Fibroblast of skin of abdomen (primary cell): ENCODE measurements at regions not wholly inside any gene's neighbourhood (a gene's known extent, or its start where the extent isn't known, plus 50 kb on each side); places are given as distances from the start of the nearest gene placed in this dataset.
"Not testable (repeated sequence)": the region's sequence is repeated elsewhere in the genome, so short reads cannot be mapped to it uniquely, and the experiment has no call there.

ENCODE experiments used
- DNase-seq: peaks from one replicate; pipeline ENCODE4 v3.0.0-alpha.2; 2013

GRCh38 chr1:228869312-228869824, 134.1 kb downstream of the RHOU start:
- no peak for DNase-seq

DNA sequence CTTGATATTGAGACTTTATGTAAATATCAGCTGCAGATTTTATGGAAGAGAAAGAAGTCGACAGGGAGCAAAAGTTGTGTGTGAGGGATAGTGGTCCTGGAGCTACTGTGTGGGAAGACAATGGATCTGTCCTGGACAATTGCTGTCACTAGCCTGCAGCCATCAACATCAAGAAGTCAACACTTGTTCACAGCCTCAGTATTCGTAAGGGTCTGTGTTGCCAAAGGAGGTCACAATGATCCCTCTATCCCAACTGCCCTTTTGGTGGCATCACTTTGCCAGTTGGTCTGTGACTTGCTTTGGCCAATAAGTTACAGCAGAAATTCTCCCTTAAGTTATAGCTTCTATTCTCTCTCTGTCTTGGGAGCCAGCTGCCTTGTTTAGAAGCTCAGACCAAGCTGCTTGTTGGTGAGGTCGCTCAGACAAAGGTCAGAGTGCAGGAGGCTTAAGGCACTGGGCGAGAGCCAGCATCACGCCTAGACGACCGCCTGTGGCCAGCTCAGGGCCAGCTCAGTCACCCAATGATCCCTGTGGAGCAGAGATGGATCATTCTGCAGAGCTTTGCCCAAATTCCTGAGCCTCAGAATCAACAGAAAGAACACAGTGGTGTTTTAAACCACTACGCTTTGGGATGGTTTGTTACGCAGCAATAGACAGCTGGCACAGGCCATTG, 134.9 kb downstream of the RHOU start:
- no peak for DNase-seq

GRCh38 chr1:228871314-228872061, 136.2 kb downstream of the RHOU start:
- DNase-seq = no peak

DNA sequence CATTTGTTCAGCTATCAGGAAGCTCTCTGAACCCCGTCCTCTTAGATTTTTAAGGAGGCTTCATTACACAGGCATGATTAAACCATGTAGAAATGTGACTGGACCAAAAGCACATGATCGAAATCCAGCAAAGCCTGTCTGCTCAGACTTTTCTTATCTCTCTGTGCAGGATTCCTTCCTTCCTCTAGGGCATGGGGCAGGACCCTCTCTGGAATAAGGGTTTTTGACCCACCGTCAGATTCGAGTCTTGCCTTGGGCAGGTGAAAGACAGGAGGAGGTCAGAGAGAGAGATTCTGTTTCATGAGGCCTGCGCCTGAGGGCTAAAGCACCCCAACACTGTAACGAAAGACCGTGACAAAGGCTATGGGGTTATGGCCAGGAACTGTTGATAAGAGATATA, 136.8 kb downstream of the RHOU start:
- no peak for DNase-seq

DNA sequence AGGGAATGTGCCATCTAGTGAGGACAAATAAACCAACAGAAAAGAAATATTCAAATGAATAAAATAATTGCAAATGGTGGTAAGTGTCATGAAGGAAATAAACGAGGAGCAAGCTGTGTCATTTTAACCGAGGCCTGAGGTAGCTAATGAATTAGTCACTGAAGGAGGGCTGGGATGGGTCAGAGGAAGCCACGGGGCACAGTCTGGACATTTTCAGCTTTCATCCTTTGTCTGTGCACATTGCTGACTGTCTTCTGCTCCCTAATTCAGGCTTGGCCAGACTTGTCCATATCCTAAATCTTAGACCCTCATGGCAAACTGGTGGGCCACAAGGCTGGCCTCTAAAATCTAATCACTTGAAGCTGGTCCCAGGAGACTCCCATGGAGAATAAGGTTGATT, 138.4 kb downstream of the RHOU start:
- DNase-seq = no peak

- no peak for DNase-seq
Observed at GRCh38 chr1:228875741-228876140, 140.5 kb downstream of the RHOU start.

GRCh38 chr1:228876187-228876586, 140.9 kb downstream of the RHOU start:
- DNase-seq = no peak

GRCh38 chr1:228879164-228879563, 143.9 kb downstream of the RHOU start:
- no peak for DNase-seq

GRCh38 chr1:228882041-228882770, 146.9 kb downstream of the RHOU start:
- no peak for DNase-seq

DNA sequence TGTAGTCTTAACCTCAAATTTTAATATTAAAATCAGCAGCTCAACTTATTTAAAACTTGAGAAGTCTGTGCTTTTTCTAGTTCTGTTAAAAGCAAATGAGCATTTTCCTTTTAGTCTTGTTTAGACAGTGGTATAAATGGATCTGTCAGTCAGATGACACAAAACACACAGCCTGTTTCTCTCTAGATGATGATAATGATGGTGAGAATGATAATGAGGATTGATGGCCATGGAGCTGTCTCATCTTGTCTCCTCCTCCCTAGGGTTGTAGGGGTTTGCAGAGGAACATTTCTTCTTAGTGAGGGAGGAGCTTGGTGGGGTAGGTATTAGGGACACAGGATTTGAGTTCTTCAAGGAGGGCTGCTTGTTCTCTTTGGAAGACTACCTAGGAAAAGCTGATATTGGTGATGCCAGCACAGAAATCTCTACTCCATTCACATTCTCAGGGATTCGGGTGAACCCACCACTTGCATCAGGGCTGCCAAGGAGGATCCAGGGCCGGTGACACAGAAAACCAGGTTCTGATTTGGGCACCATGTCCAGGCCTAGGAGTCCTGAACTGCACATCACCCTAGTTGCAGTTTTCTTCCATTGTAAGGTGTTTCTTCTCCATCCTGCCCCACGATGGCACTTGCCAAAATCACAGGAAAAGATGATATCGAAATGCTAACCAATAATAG, 147.6 kb downstream of the RHOU start:
- DNase-seq = no peak

DNA sequence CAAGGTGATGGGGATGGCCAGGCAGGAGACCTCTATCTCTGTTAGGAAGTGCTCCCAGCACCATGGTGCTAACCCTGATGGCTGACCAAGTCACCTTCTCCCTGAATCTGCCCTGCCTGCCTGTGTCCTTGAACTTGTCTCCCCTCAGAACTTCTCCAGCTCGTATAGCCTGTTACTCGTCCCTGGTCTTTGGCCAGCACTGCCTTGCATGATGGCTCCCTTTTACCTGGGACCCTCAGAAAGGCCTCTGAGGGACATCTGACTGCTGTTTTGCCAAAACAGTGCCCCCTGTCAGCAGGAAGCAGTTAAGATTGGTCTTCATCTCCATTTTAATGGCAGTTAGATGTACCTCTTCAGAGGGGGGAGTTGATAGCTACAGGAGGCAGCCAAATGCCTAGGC, 148.3 kb downstream of the RHOU start:
- DNase-seq = no peak

DNA sequence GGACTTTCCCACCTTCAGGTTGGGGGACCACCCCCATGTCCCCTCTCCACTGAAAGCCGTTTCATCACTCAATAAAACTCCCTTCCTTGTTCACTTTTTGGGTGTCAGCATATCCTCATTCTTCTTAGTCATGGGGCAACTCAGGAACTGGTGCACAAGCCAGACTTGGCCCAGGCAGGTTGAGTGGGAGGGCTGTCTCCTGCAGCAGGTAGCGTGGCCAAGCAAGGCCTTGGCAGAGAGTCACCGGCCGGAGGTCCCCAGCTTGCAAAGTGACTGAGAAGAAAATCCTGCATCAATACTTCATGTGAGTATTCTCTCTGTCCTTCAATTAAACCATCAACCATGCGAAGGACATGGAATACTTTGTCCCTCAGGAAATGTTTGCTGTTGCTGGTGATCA, 148.9 kb downstream of the RHOU start:
- DNase-seq = no peak

GRCh38 chr1:228884615-228885566, 149.6 kb downstream of the RHOU start:
- DNase-seq = no peak

GRCh38 chr1:228885845-228886244, 150.6 kb downstream of the RHOU start:
- DNase-seq = no peak

DNA sequence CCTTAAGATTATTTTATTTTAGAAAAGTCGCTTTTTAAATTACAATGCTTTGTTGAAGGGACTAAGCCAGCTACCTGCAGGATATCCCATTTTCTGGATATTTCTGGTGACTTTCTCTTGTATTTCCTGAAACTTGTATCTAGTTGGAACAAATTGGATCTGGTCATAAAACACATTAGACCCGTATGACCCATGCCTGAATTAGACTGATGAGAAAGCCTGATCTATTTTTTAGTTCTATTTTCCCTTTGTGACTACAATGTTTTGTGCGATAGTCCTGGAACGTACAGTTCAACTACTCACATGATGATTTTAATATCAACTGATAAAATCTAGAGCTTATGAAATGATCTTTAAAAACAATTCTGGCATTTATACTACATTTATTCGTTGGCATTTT, 151.8 kb downstream of the RHOU start:
- DNase-seq = no peak

GRCh38 chr1:228887960-228888359, 152.7 kb downstream of the RHOU start:
- DNase-seq = no peak

DNA sequence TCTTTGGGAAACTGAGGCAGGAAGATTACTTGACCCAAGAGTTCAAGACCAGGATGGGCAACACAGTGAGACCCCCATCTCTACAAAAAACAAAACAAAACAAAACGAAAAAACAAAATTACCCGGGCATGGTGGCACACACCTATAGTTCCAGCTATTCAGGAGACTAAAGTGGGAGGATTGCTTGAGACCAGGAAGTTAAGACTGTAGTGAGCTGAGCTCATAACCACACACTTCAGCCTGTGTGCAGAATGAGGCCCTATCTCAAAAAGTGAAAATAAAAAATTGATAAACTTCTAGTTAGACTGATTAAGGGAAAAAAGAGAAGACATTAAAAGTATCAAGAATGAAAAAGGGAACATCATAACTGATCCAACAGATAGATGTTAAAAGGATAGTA, 154.0 kb downstream of the RHOU start:
- no peak for DNase-seq

GRCh38 chr1:228891272-228892034, 156.2 kb downstream of the RHOU start:
- peak; percentile 54 for DNase-seq

GRCh38 chr1:228892200-228892599, 156.9 kb downstream of the RHOU start:
- not testable (repeated sequence) for DNase-seq

GRCh38 chr1:228894442-228894989, 159.2 kb downstream of the RHOU start:
- no peak for DNase-seq

GRCh38 chr1:228897901-228898300, 162.6 kb downstream of the RHOU start:
- DNase-seq = no peak
